ENCODE measurements at regions not wholly inside any gene's neighbourhood (a gene's known extent, or its start where the extent isn't known, plus 50 kb on each side); places are given as distances from the start of the nearest gene placed in this dataset.

- no peak for TF ChIP-seq YY1 (IDR thresholded peaks at IDR 0.05; ENCODE audit: insufficient read depth, insufficient read length)
- TF ChIP-seq ZNF274 (IDR thresholded peaks at IDR 0.05; ENCODE audit: low read depth, low read length): no peak
- no peak for TF ChIP-seq SUZ12 (IDR thresholded peaks at IDR 0.05; ENCODE audit: extremely low read depth, insufficient read depth, insufficient read length)
Observed at GRCh38 chr5:58191443-58191842, 268.4 kb downstream of the PLK2 start.

GRCh38 chr5:58188262-58188651 lies 271.6 kb downstream of the PLK2 start:
- Histone ChIP-seq H3K4me3 (ENCODE audit: insufficient read length, low read depth) (no peak overlapping the region), H3K9me3 (ENCODE audit: insufficient read depth, low read length) (no peaks in the 10 kb centered on the region), H3K27me3 (ENCODE audit: insufficient read depth, insufficient read length) (no peaks in the 10 kb centered on the region), H3K4me1 (ENCODE audit: insufficient read depth, insufficient read length) (no peaks in the 10 kb centered on the region), H3K9ac (ENCODE audit: insufficient read length, low read depth) (no peak overlapping the region), H3K36me3 (ENCODE audit: insufficient read depth, insufficient read length, low read length) (no peaks in the 10 kb centered on the region)
- TF ChIP-seq ZNF274 (IDR thresholded peaks at IDR 0.05; ENCODE audit: low read depth, low read length) (no peak), SUZ12 (IDR thresholded peaks at IDR 0.05; ENCODE audit: extremely low read depth, insufficient read depth, insufficient read length) (no peak), YY1 (IDR thresholded peaks at IDR 0.05; ENCODE audit: insufficient read depth, insufficient read length) (no peak)
- DNase-seq (ENCODE audit: low read depth, low spot score): no peak

More at GRCh38 chr5:58191443-58191842, 268.4 kb downstream of the PLK2 start:
- H3K9me3 ChIP-seq (ENCODE audit: insufficient read depth, low read length): no peaks in the 10 kb centered on the region
- no peaks in the 10 kb centered on the region for H3K4me1 ChIP-seq (ENCODE audit: insufficient read depth, insufficient read length)
- no peak overlapping the region for H3K4me3 ChIP-seq (ENCODE audit: insufficient read length, low read depth)
- no peaks in the 10 kb centered on the region for H3K27me3 ChIP-seq (ENCODE audit: insufficient read depth, insufficient read length)
- no peaks in the 10 kb centered on the region for H3K36me3 ChIP-seq (ENCODE audit: insufficient read depth, insufficient read length, low read length)
- H3K9ac ChIP-seq (ENCODE audit: insufficient read length, low read depth): no peak overlapping the region
- DNase-seq (ENCODE audit: low read depth, low spot score): no peak

- no peak for DNase-seq (ENCODE audit: low read depth, low spot score)
- Histone ChIP-seq H3K4me1 (ENCODE audit: insufficient read depth, insufficient read length) (no peaks in the 10 kb centered on the region), H3K36me3 (ENCODE audit: insufficient read depth, insufficient read length, low read length) (no peaks in the 10 kb centered on the region), H3K27me3 (ENCODE audit: insufficient read depth, insufficient read length) (no peaks in the 10 kb centered on the region), H3K9ac (ENCODE audit: insufficient read length, low read depth) (no peak overlapping the region), H3K4me3 (ENCODE audit: insufficient read length, low read depth) (no peak overlapping the region), H3K9me3 (ENCODE audit: insufficient read depth, low read length) (no peaks in the 10 kb centered on the region)
- no peak for TF ChIP-seq ZNF274 (IDR thresholded peaks at IDR 0.05; ENCODE audit: low read depth, low read length)
- no peak for TF ChIP-seq SUZ12 (IDR thresholded peaks at IDR 0.05; ENCODE audit: extremely low read depth, insufficient read depth, insufficient read length)
- no peak for TF ChIP-seq YY1 (IDR thresholded peaks at IDR 0.05; ENCODE audit: insufficient read depth, insufficient read length)
Observed at GRCh38 chr5:58187432-58188261, 272.2 kb downstream of the PLK2 start.

GRCh38 chr5:58185801-58186200 lies 274.1 kb downstream of the PLK2 start:
- Histone ChIP-seq H3K4me3 (ENCODE audit: insufficient read length, low read depth) (no peak overlapping the region), H3K4me1 (ENCODE audit: insufficient read depth, insufficient read length) (no peaks in the 10 kb centered on the region), H3K9me3 (ENCODE audit: insufficient read depth, low read length) (no peaks in the 10 kb centered on the region), H3K9ac (ENCODE audit: insufficient read length, low read depth) (no peak overlapping the region), H3K36me3 (ENCODE audit: insufficient read depth, insufficient read length, low read length) (no peaks in the 10 kb centered on the region), H3K27me3 (ENCODE audit: insufficient read depth, insufficient read length) (no peaks in the 10 kb centered on the region)
- TF ChIP-seq SUZ12 (IDR thresholded peaks at IDR 0.05; ENCODE audit: extremely low read depth, insufficient read depth, insufficient read length): no peak
- no peak for TF ChIP-seq YY1 (IDR thresholded peaks at IDR 0.05; ENCODE audit: insufficient read depth, insufficient read length)
- TF ChIP-seq ZNF274 (IDR thresholded peaks at IDR 0.05; ENCODE audit: low read depth, low read length): no peak
- no peak for DNase-seq (ENCODE audit: low read depth, low spot score)

GRCh38 chr5:58185397-58185796 lies 274.5 kb downstream of the PLK2 start:
- Histone ChIP-seq H3K27me3 (ENCODE audit: insufficient read depth, insufficient read length) (no peaks in the 10 kb centered on the region), H3K36me3 (ENCODE audit: insufficient read depth, insufficient read length, low read length) (no peaks in the 10 kb centered on the region), H3K4me1 (ENCODE audit: insufficient read depth, insufficient read length) (no peaks in the 10 kb centered on the region), H3K4me3 (ENCODE audit: insufficient read length, low read depth) (no peak overlapping the region), H3K9ac (ENCODE audit: insufficient read length, low read depth) (no peak overlapping the region), H3K9me3 (ENCODE audit: insufficient read depth, low read length) (no peaks in the 10 kb centered on the region)
- TF ChIP-seq ZNF274 (IDR thresholded peaks at IDR 0.05; ENCODE audit: low read depth, low read length) (no peak), SUZ12 (IDR thresholded peaks at IDR 0.05; ENCODE audit: extremely low read depth, insufficient read depth, insufficient read length) (no peak), YY1 (IDR thresholded peaks at IDR 0.05; ENCODE audit: insufficient read depth, insufficient read length) (no peak)
- DNase-seq (ENCODE audit: low read depth, low spot score): no peak

GRCh38 chr5:58184910-58185309 lies 275.0 kb downstream of the PLK2 start:
- Histone ChIP-seq H3K27me3 (ENCODE audit: insufficient read depth, insufficient read length) (no peaks in the 10 kb centered on the region), H3K36me3 (ENCODE audit: insufficient read depth, insufficient read length, low read length) (no peaks in the 10 kb centered on the region), H3K9me3 (ENCODE audit: insufficient read depth, low read length) (no peaks in the 10 kb centered on the region), H3K4me1 (ENCODE audit: insufficient read depth, insufficient read length) (no peaks in the 10 kb centered on the region), H3K9ac (ENCODE audit: insufficient read length, low read depth) (no peak overlapping the region), H3K4me3 (ENCODE audit: insufficient read length, low read depth) (no peak overlapping the region)
- TF ChIP-seq YY1 (IDR thresholded peaks at IDR 0.05; ENCODE audit: insufficient read depth, insufficient read length) (no peak), SUZ12 (IDR thresholded peaks at IDR 0.05; ENCODE audit: extremely low read depth, insufficient read depth, insufficient read length) (no peak), ZNF274 (IDR thresholded peaks at IDR 0.05; ENCODE audit: low read depth, low read length) (no peak)
- DNase-seq (ENCODE audit: low read depth, low spot score): no peak

GRCh38 chr5:58183786-58184085 lies 276.1 kb downstream of the PLK2 start:
- H3K9me3 ChIP-seq (ENCODE audit: insufficient read depth, low read length): no peaks in the 10 kb centered on the region
- H3K4me1 ChIP-seq (ENCODE audit: insufficient read depth, insufficient read length): no peaks in the 10 kb centered on the region
- no peaks in the 10 kb centered on the region for H3K27me3 ChIP-seq (ENCODE audit: insufficient read depth, insufficient read length)
- no peak overlapping the region for H3K4me3 ChIP-seq (ENCODE audit: insufficient read length, low read depth)
- no peak for DNase-seq (ENCODE audit: low read depth, low spot score)
- no peaks in the 10 kb centered on the region for H3K36me3 ChIP-seq (ENCODE audit: insufficient read depth, insufficient read length, low read length)
- no peak for TF ChIP-seq SUZ12 (IDR thresholded peaks at IDR 0.05; ENCODE audit: extremely low read depth, insufficient read depth, insufficient read length)
- no peak for TF ChIP-seq YY1 (IDR thresholded peaks at IDR 0.05; ENCODE audit: insufficient read depth, insufficient read length)
- no peak for TF ChIP-seq ZNF274 (IDR thresholded peaks at IDR 0.05; ENCODE audit: low read depth, low read length)
- no peak overlapping the region for H3K9ac ChIP-seq (ENCODE audit: insufficient read length, low read depth)
